A549 (cell line): ENCODE measurements at regions not wholly inside any gene's neighbourhood (a gene's known extent, or its start where the extent isn't known, plus 50 kb on each side); places are given as distances from the start of the nearest gene placed in this dataset.

Source experiments
- ATOH8 ChIP-seq: fragments of 250-450 bp; sonication (Bioruptor Pico); IDR thresholded peaks from 2 replicates; pipeline ENCODE4 v1.5.0; 2020; ENCODE audit warnings: low read depth, mild to moderate bottlenecking, moderate library complexity
- EP300 ChIP-seq, 2 experiments: fragments of >200 bp; sonication (Bioruptor Twin); formaldehyde crosslinking; IDR thresholded peaks; 2 replicates in 1 of 2; 3 replicates in 1 of 2; pipeline ENCODE4 v1.6.1; 2016 to 2017
- POLR2A ChIP-seq: IDR thresholded peaks from 2 replicates; pipeline ENCODE4 v1.6.1; 2012; ENCODE audit warnings: mild to moderate bottlenecking, low read length
- RNF2 ChIP-seq: fragments of 200-600 bp; sonication (generic); IDR thresholded peaks from 2 replicates; pipeline ENCODE4 v1.6.1; 2016; ENCODE audit warnings: low read depth, mild to moderate bottlenecking, antibody characterized with exemption, moderate library complexity, borderline replicate concordance

- no peak for TF ChIP-seq RNF2
- TF ChIP-seq POLR2A, result no peak
- no peak for TF ChIP-seq ATOH8
- TF ChIP-seq EP300 (IDR thresholded peaks at IDR 0.05), result no peak
Measured at GRCh38 chr12:127957001-127957660, 309.8 kb upstream of the TMEM132C start.
